T-helper 17 cell (primary cell): ENCODE measurements at regions not wholly inside any gene's neighbourhood (a gene's known extent, or its start where the extent isn't known, plus 50 kb on each side); places are given as distances from the start of the nearest gene placed in this dataset.

Experiments
- ATAC-seq: fragments of 150-1000 bp; cut with Tn5 transposase; 2 replicates; pipeline ENCODE4 v1.10.0; 2021; ENCODE audit warnings: mild to moderate bottlenecking, moderate library complexity
- DNase-seq, 3 donors: peaks; one replicate each; pipeline versions ENCODE4 v3.0.0 to v3.0.0-alpha.2; 2020 to 2021
- H3K9me3 ChIP-seq: one replicate; pipeline ENCODE4 v1.7.0; 2013; ENCODE audit warnings: low read length, mild to moderate bottlenecking; ENCODE audit not compliant: control insufficient read depth, poor library complexity, severe bottlenecking
- H3K27ac Mint-ChIP-seq: one replicate; pipeline ENCODE4 v1.8.0; 2022; ENCODE audit warnings: mild to moderate bottlenecking, moderate library complexity, mixed read lengths
- H3K27me3 Mint-ChIP-seq: one replicate; pipeline ENCODE4 v1.8.0; 2022; ENCODE audit warnings: mixed read lengths
- H3K36me3 Mint-ChIP-seq: one replicate; pipeline ENCODE4 v1.8.0; 2022; ENCODE audit warnings: low read depth, mixed read lengths
- H3K4me1 Mint-ChIP-seq: one replicate; pipeline ENCODE4 v1.8.0; 2022; ENCODE audit warnings: mild to moderate bottlenecking, mixed read lengths
- H3K4me3 Mint-ChIP-seq: one replicate; pipeline ENCODE4 v1.8.0; 2022; ENCODE audit warnings: mild to moderate bottlenecking, moderate library complexity, mixed read lengths

GRCh38 chr6:138643210-138643609 lies 130.4 kb upstream of the CCDC28A start:
- H3K4me1 Mint-ChIP-seq = no peaks in the 10 kb centered on the region
- ATAC-seq (no peak), DNase-seq (no peak)
- no peaks in the 10 kb centered on the region for H3K36me3 Mint-ChIP-seq
- no peak overlapping the region for H3K4me3 Mint-ChIP-seq
- no peak overlapping the region for H3K27ac Mint-ChIP-seq
- no peaks in the 10 kb centered on the region for H3K27me3 Mint-ChIP-seq
- H3K9me3 ChIP-seq = no peaks in the 10 kb centered on the region

GRCh38 chr6:138645976-138646640 lies 127.5 kb upstream of the CCDC28A start:
- H3K9me3 ChIP-seq = no peaks in the 10 kb centered on the region
- ATAC-seq (no peak), DNase-seq (no peak)
- H3K27me3 Mint-ChIP-seq = no peaks in the 10 kb centered on the region
- H3K36me3 Mint-ChIP-seq = no peaks in the 10 kb centered on the region
- no peak overlapping the region for H3K4me3 Mint-ChIP-seq
- H3K4me1 Mint-ChIP-seq = no peaks in the 10 kb centered on the region
- no peak overlapping the region for H3K27ac Mint-ChIP-seq

GRCh38 chr6:138647006-138647405 lies 126.6 kb upstream of the CCDC28A start:
- Mint-ChIP-seq H3K27me3 (peaks cover 5% of the 10 kb centered on the region), H3K4me3 (no peak overlapping the region), H3K4me1 (no peaks in the 10 kb centered on the region), H3K36me3 (no peaks in the 10 kb centered on the region), H3K27ac (no peak overlapping the region)
- DNase-seq = no peak
- H3K9me3 ChIP-seq = no peaks in the 10 kb centered on the region
- ATAC-seq = no peak

GRCh38 chr6:138648127-138648526 lies 125.4 kb upstream of the CCDC28A start:
- H3K36me3 Mint-ChIP-seq = no peaks in the 10 kb centered on the region
- DNase-seq (no peak), ATAC-seq (no peak)
- H3K9me3 ChIP-seq = no peaks in the 10 kb centered on the region
- H3K27me3 Mint-ChIP-seq = peaks cover 5% of the 10 kb centered on the region
- H3K4me3 Mint-ChIP-seq = no peak overlapping the region
- no peaks in the 10 kb centered on the region for H3K4me1 Mint-ChIP-seq
- no peak overlapping the region for H3K27ac Mint-ChIP-seq

DNA sequence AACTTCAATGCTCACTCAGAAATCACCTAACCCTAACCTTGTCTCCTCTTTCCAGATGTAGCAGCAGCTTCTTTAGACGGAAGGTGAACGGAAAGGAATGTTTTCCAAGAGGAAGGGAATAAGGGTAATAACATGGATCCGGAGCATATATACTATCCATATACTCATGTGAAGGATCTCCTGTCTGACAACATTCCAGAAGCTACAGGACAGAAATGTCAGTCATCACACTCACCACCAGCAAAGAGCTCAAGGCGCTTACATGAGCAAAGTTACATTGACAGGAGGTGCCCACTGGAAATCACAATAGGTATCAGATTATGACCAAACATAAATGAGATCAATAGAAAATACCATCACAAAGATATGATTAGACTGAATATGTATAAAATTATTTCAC lies 122.1 kb upstream of the CCDC28A start:
- no peak for DNase-seq
- H3K27me3 Mint-ChIP-seq = peaks cover 24% of the 10 kb centered on the region
- no peak overlapping the region for H3K27ac Mint-ChIP-seq
- no peaks in the 10 kb centered on the region for H3K9me3 ChIP-seq
- H3K36me3 Mint-ChIP-seq = no peaks in the 10 kb centered on the region
- no peak overlapping the region for H3K4me3 Mint-ChIP-seq
- peaks cover 8% of the 10 kb centered on the region for H3K4me1 Mint-ChIP-seq
- no peak for ATAC-seq

DNA sequence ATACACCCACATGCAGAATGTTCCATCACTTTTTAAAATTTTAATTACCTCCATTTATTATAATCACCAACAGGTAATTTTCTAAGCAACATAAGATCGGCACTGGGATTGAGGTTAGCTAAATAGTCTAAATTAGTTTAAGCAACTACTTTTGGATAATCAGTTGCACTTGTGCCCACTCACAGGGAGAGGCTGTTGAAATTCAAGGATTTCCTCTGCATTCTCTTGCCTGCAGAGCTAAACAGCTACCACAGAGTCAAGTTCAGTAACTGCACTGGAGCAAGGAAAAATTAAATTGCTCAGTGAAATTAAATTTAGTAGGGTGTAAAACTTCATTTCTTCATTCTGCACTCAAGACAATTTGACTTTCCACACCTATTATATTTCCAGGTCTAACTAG lies 120.7 kb upstream of the CCDC28A start:
- H3K27ac Mint-ChIP-seq = no peak overlapping the region
- no peak overlapping the region for H3K4me3 Mint-ChIP-seq
- H3K9me3 ChIP-seq = no peaks in the 10 kb centered on the region
- DNase-seq (no peak), ATAC-seq (no peak)
- no peaks in the 10 kb centered on the region for H3K36me3 Mint-ChIP-seq
- peaks cover 30% of the 10 kb centered on the region for H3K27me3 Mint-ChIP-seq
- peaks cover 8% of the 10 kb centered on the region for H3K4me1 Mint-ChIP-seq

- Mint-ChIP-seq H3K27me3 (peaks cover 34% of the 10 kb centered on the region), H3K4me1 (peaks cover 8% of the 10 kb centered on the region), H3K27ac (no peak overlapping the region), H3K36me3 (no peaks in the 10 kb centered on the region), H3K4me3 (no peak overlapping the region)
- H3K9me3 ChIP-seq = no peaks in the 10 kb centered on the region
- ATAC-seq (no peak), DNase-seq (no peak)
Observed at GRCh38 chr6:138653435-138653834, 120.1 kb upstream of the CCDC28A start.

- Mint-ChIP-seq H3K27me3 (peaks cover 40% of the 10 kb centered on the region), H3K4me1 (peaks cover 8% of the 10 kb centered on the region), H3K27ac (no peak overlapping the region), H3K36me3 (no peaks in the 10 kb centered on the region), H3K4me3 (peak overlapping the region; percentile 31)
- DNase-seq (no peak), ATAC-seq (no peak)
- H3K9me3 ChIP-seq = no peaks in the 10 kb centered on the region
Observed at GRCh38 chr6:138654715-138655634, 118.6 kb upstream of the CCDC28A start.

GRCh38 chr6:138655828-138656227 lies 117.7 kb upstream of the CCDC28A start:
- no peaks in the 10 kb centered on the region for H3K9me3 ChIP-seq
- DNase-seq (no peak), ATAC-seq (no peak)
- Mint-ChIP-seq H3K36me3 (no peaks in the 10 kb centered on the region), H3K4me3 (no peak overlapping the region), H3K27me3 (peaks cover 44% of the 10 kb centered on the region), H3K4me1 (peaks cover 8% of the 10 kb centered on the region), H3K27ac (no peak overlapping the region)

DNA sequence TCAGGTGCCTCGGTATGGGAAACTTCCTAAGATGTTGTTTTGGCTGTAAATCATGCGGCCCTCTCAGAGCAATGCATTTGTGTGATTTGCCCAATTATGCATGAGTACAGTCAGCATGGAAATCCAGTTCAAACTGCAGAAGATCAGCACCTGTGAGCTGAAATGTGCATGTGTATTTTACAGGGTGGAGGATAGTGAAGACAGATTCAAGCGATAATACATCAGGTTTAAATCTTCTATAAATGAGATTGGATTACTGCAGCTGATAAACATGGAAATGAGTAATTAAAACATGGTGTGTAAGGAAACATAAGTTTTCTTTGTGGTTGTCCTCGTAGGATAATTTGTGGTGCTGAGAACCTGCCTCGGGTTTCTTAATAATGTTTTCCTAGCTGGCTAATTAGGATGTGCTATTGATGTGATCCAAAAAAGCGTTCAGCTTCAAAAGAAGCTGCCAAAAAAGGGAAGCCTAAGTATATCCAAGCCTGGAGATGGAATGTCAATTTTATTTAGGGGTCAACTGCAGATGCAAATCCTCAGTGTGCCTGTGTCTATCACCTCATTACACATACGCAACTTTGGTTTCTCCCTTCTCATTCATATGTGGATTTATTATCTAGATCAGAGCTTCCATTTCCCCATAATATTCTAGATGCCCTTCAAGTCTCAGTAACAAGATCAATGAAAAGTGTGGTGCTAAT lies 117.1 kb upstream of the CCDC28A start:
- no peak overlapping the region for H3K4me3 Mint-ChIP-seq
- no peak overlapping the region for H3K27ac Mint-ChIP-seq
- H3K36me3 Mint-ChIP-seq = no peaks in the 10 kb centered on the region
- no peaks in the 10 kb centered on the region for H3K9me3 ChIP-seq
- ATAC-seq = no peak
- H3K27me3 Mint-ChIP-seq = peaks cover 41% of the 10 kb centered on the region
- peaks cover 8% of the 10 kb centered on the region for H3K4me1 Mint-ChIP-seq
- no peak for DNase-seq

DNA sequence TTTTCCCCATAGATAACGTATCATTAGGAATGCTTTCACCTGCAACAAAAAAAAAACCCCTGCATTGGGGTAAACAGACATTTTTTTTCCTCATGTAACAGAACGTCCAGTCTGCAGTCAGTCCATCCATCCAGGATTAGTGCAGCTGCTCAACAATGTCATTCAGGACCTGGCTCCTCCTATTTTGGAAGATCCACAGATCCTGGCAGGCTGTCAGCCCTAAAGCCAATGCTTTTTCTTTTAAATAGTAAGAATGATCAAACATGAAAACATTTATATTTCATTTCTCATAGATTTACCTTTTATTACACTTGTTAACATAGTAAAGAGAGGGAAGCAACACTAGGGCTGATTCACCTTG lies 116.5 kb upstream of the CCDC28A start:
- no peak overlapping the region for H3K4me3 Mint-ChIP-seq
- peaks cover 40% of the 10 kb centered on the region for H3K27me3 Mint-ChIP-seq
- no peaks in the 10 kb centered on the region for H3K36me3 Mint-ChIP-seq
- ATAC-seq = no peak
- H3K27ac Mint-ChIP-seq = no peak overlapping the region
- DNase-seq = no peak
- no peaks in the 10 kb centered on the region for H3K9me3 ChIP-seq
- peaks cover 8% of the 10 kb centered on the region for H3K4me1 Mint-ChIP-seq

DNA sequence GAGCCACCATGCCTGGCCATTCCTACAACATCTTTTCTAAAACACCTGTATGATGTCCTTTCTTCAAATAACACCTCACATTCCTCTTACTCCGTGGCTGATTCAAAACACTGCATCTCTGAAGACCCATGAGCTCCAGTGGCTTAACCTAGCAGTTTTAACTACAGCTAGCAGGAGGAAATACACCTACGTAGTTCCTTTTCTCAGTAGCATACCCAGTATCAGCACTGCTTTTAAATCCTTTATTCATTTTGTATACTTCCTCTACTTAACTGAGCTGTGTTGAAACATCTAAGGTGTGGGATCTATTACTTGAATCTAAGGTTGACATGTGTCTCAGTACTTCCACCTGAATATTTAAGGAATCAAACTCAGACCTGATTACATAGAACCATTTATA lies 113.6 kb upstream of the CCDC28A start:
- Mint-ChIP-seq H3K4me3 (no peak overlapping the region), H3K27me3 (peaks cover 34% of the 10 kb centered on the region)
- no peak for DNase-seq

DNA sequence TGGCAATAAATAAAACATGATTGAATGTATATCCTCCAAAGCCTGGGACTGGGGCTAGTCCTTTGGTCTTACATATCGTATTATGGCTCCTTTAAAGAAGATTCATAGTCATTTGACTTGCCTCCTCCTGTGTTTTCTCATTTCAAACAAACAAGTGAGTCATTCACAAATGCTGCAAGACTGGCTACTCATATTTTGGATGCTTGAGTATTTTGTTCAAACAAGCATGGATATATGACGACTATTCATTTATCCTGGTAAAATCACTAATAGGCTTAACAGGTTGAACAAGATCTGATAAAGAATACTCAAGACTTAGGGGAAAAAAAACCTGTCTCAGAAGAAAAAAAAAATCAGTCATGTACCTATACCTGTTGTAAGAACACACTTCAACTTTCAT lies 111.1 kb upstream of the CCDC28A start:
- Mint-ChIP-seq H3K27me3 (peaks cover 14% of the 10 kb centered on the region), H3K4me3 (no peak overlapping the region), H3K36me3 (no peaks in the 10 kb centered on the region), H3K4me1 (no peaks in the 10 kb centered on the region), H3K27ac (no peak overlapping the region)
- ATAC-seq (no peak), DNase-seq (no peak)
- H3K9me3 ChIP-seq = no peaks in the 10 kb centered on the region

More for the DNA sequence above, 113.6 kb upstream of the CCDC28A start:
- Mint-ChIP-seq H3K36me3 (no peaks in the 10 kb centered on the region), H3K4me1 (peaks cover 2% of the 10 kb centered on the region), H3K27ac (no peak overlapping the region)
- no peak for ATAC-seq
- H3K9me3 ChIP-seq = no peaks in the 10 kb centered on the region
